GM12801 (cell line): ENCODE measurements at regions not wholly inside any gene's neighbourhood (a gene's known extent, or its start where the extent isn't known, plus 50 kb on each side); places are given as distances from the start of the nearest gene placed in this dataset.

Experiments used
- CTCF ChIP-seq: IDR thresholded peaks from one replicate; pipeline ENCODE4 v1.5.1; 2011; ENCODE audit warnings: control low read depth; ENCODE audit not compliant: insufficient read length; ENCODE audit errors: extremely low read depth

GRCh38 chr21:28083350-28083749 lies 909.3 kb downstream of the LTN1 start:
- TF ChIP-seq CTCF = no peak

DNA sequence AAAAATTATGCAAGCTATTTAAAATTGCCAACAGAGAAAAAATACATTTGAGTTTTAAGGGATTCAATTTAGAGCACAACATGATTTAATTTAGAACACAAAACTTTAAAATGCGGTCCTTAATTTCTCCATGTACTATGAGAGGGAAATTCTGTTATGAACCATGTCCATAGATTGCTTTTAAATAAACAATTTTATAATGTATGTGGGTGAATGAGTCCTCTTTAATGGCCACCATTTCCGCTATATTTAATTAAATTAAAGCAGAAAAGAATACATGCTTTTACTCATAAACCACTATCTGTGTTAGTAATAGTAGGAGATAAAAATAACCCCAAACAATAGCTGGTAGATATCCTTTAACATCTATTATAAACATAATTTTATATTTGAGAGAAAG lies 914.6 kb downstream of the LTN1 start:
- no peak for TF ChIP-seq CTCF

DNA sequence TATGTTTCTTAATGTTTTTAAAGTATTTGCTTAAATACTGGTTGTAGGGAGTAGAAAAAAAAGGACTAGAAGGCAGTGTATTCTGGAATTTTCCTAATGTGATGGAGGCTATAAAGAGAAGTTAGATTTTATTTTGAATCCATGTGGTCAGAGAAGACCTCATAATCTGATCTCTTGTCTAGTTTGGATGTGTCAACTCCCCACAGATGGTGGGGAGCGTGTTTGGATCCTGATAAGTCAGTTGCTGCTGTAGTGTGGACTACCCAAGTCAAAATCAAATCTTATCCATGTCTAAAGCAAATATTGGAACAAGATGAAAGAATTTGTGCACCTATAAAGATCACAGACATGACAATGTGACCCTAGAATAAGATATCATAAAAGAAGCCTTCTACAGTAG lies 918.0 kb downstream of the LTN1 start:
- no peak for TF ChIP-seq CTCF

DNA sequence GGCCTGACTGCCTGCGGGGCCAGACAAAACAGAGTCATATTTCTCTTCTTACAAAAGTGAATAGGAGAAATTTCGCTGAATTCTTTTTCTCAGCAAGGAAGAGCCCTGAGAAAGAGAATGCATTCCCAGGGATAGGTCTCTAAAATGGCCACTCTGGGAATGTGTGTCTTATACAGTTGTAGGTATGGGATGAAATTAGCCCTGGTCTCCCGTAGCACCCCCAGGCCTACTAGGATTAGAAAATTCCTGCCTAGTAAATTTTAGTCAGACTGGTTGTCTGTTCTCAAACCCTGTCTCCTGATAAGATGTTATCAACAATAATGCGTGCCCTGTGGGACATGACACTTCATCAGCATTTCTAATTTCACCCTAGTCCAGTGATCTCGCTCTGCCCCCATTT lies 920.1 kb downstream of the LTN1 start:
- TF ChIP-seq CTCF = no peak

- no peak for TF ChIP-seq CTCF
Observed at GRCh38 chr21:28069450-28069923, 923.2 kb downstream of the LTN1 start.

- TF ChIP-seq CTCF = no peak
Observed at GRCh38 chr21:28068455-28069358, 924.0 kb downstream of the LTN1 start.

DNA sequence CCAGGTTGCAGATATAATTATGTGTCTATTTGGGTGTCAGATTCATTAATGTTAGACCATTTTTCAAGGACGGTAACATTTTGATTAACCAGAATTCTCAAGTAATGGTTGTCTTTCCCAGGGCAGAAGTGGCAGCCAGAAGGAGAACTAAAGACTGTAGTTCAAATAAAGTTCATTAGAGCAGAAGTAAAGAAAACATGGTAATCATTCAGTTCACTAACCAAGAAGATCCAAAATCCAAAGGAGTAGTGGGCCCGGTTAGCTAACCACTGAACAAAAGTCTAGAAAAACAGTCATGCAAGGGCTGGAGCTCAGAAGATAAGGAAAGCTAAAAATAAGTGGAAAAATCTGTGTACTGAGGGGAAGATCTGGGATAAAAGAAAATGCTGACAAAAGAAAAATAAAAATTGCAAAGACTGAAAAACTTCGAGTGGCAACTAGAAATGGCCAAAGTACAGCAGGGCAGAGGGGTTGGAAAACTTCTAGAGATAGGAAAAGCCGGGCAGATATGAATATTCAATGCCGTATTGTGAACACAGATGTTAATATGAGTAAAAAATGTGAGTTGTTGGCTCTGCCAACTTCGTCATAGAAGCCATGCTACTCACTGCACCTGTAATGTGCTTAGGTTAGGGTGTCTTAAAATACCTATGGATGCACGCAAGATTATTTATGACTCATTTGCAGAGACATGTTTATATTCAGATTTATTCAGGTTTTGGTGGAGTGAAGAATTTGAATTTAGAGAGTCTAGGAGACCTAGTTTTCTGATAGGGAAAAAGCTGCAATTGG lies 925.9 kb downstream of the LTN1 start:
- TF ChIP-seq CTCF = no peak
